Tongue (tissue), 1 donor: ENCODE measurements at regions not wholly inside any gene's neighbourhood (a gene's known extent, or its start where the extent isn't known, plus 50 kb on each side); places are given as distances from the start of the nearest gene placed in this dataset.
A peak's percentile ranks its signal among the peaks of the same experiment; 100 is the strongest.

Experiments
- DNase-seq: peaks from one replicate; pipeline ENCODE4 v3.0.0-alpha.2; 2015

- DNase-seq = no peak
Measured at GRCh38 chr6:79864421-79864820, 82.9 kb downstream of the ELOVL4 start.

- DNase-seq = peak; percentile 11
Measured at GRCh38 chr6:79864001-79864400, 83.4 kb downstream of the ELOVL4 start.

GRCh38 chr6:79863566-79863965 is 83.8 kb downstream of the ELOVL4 start:
- no peak for DNase-seq

- no peak for DNase-seq
Measured at GRCh38 chr6:79862711-79863110, 84.6 kb downstream of the ELOVL4 start.

GRCh38 chr6:79862126-79862525 is 85.2 kb downstream of the ELOVL4 start:
- DNase-seq = no peak

GRCh38 chr6:79861023-79861422 is 86.3 kb downstream of the ELOVL4 start:
- DNase-seq = no peak

- DNase-seq = no peak
Measured at GRCh38 chr6:79847426-79847825, 99.9 kb downstream of the ELOVL4 start.

- no peak for DNase-seq
Measured at GRCh38 chr6:79842376-79843040, 104.8 kb downstream of the ELOVL4 start.

- DNase-seq = no peak
Measured at GRCh38 chr6:79841577-79842375, 105.6 kb downstream of the ELOVL4 start.

- DNase-seq = no peak
Measured at GRCh38 chr6:79838851-79839250, 108.5 kb downstream of the ELOVL4 start.

- DNase-seq = no peak
Measured at GRCh38 chr6:79833964-79834284, 113.4 kb downstream of the ELOVL4 start.

- peak; percentile 52 for DNase-seq
Measured at GRCh38 chr6:79833264-79833963, 113.9 kb downstream of the ELOVL4 start.

- DNase-seq = no peak
Measured at GRCh38 chr6:79832723-79833122, 114.6 kb downstream of the ELOVL4 start.

- DNase-seq = no peak
Measured at GRCh38 chr6:79824202-79824601, 123.2 kb downstream of the ELOVL4 start.

GRCh38 chr6:79821859-79822258 is 125.5 kb downstream of the ELOVL4 start:
- DNase-seq = no peak

- no peak for DNase-seq
Measured at GRCh38 chr6:79818471-79818870, 128.9 kb downstream of the ELOVL4 start.

GRCh38 chr6:79814940-79815339 is 132.4 kb downstream of the ELOVL4 start:
- DNase-seq = no peak

GRCh38 chr6:79813854-79814709 is 133.3 kb downstream of the ELOVL4 start:
- peak; percentile 84 for DNase-seq

- DNase-seq = peak; percentile 16
Measured at GRCh38 chr6:79813143-79813850, 134.1 kb downstream of the ELOVL4 start.

GRCh38 chr6:79812195-79812594 is 135.2 kb downstream of the ELOVL4 start:
- DNase-seq = no peak

GRCh38 chr6:79810871-79811270 is 136.5 kb downstream of the ELOVL4 start:
- peak; percentile 11 for DNase-seq
